ENCODE measurements at regions not wholly inside any gene's neighbourhood (a gene's known extent, or its start where the extent isn't known, plus 50 kb on each side); places are given as distances from the start of the nearest gene placed in this dataset.

DNA sequence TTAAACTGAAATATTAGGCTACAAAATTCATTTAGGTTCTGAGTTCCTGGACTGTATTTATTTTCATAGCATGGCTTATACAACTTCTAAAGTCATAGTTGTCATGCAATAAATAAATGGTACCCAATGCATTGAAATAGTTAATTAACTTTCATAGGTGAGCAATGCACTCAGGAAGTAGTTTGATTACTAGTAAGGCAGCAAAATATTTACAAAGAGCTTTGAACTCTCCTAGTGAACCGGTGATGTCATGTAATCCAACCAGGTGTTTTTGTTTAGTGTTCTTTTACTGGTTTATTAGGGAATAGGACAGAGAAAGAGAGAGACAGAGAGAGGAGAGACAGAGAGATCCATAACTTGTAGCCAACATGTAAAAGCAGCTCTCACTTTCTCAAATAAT lies 228.6 kb upstream of the CTSO start:
- intact Hi-C loops (cut with DNase I), result no loop called here
- Histone ChIP-seq H3K9me3 (no peaks in the 10 kb centered on the region), H3K4me1 (no peaks in the 10 kb centered on the region), H3K4me3 (no peak overlapping the region), H3K27ac (no peak overlapping the region), H3K27me3 (no peaks in the 10 kb centered on the region), H3K36me3 (replicated peaks in 1 of 2; ENCODE audit: insufficient read depth in 1 of 2, low read depth in 2 of 2) (no peaks in the 10 kb centered on the region)
- WGBS, 2 donors, result 14 to 23% methylated on average over 1 of the region's 1 CpG
- DNase-seq (no peak), ATAC-seq (peak; percentile 63)
- TF ChIP-seq POLR2A (IDR thresholded peaks at IDR 0.05), result no peak
- no peak for TF ChIP-seq CTCF (IDR thresholded peaks at IDR 0.05)

- no peaks in the 10 kb centered on the region for H3K36me3 ChIP-seq (replicated peaks in 1 of 2; ENCODE audit: insufficient read depth in 1 of 2, low read depth in 2 of 2)
- no peaks in the 10 kb centered on the region for H3K4me1 ChIP-seq
- no peak overlapping the region for H3K27ac ChIP-seq
- H3K4me3 ChIP-seq, result no peak overlapping the region
- no peak for TF ChIP-seq CTCF (IDR thresholded peaks at IDR 0.05)
- TF ChIP-seq POLR2A (IDR thresholded peaks at IDR 0.05), result no peak
- no peaks in the 10 kb centered on the region for H3K27me3 ChIP-seq
- DNase-seq, result no peak
- WGBS, 2 donors, result 77 to 86% methylated on average over 3 of the region's 3 CpGs
- ATAC-seq, result no peak
- intact Hi-C loops (cut with DNase I), result no loop called here
- H3K9me3 ChIP-seq, result no peaks in the 10 kb centered on the region
Observed at GRCh38 chr4:156177941-156178340, 224.3 kb upstream of the CTSO start.

DNA sequence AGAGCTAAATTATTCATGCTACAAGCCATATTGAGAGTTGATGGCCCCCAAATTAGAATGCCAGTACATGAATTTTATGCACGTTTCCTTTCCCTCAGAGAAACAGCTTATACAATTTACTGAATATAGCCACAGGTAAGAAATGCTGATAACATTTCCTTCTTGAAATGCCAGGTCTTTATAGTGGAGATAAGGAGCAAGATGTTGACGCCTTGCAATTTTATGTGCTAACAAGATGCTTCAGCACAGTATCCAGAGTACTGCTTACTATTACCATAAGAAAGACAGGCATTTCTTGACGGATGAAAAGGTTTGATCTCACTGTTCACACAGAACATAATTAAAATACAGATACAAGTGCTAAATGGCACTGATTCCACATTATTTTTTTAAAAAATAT lies 223.2 kb upstream of the CTSO start:
- Histone ChIP-seq H3K9me3 (no peaks in the 10 kb centered on the region), H3K4me3 (no peak overlapping the region), H3K27me3 (no peaks in the 10 kb centered on the region), H3K36me3 (replicated peaks in 1 of 2; ENCODE audit: insufficient read depth in 1 of 2, low read depth in 2 of 2) (no peaks in the 10 kb centered on the region), H3K4me1 (no peaks in the 10 kb centered on the region), H3K27ac (no peak overlapping the region)
- intact Hi-C loops (cut with DNase I), result no loop called here
- no peak for ATAC-seq
- WGBS, 2 donors, result 63 to 69% methylated on average over 3 of the region's 3 CpGs
- DNase-seq, result no peak
- TF ChIP-seq POLR2A (IDR thresholded peaks at IDR 0.05) (no peak), CTCF (IDR thresholded peaks at IDR 0.05) (no peak)

DNA sequence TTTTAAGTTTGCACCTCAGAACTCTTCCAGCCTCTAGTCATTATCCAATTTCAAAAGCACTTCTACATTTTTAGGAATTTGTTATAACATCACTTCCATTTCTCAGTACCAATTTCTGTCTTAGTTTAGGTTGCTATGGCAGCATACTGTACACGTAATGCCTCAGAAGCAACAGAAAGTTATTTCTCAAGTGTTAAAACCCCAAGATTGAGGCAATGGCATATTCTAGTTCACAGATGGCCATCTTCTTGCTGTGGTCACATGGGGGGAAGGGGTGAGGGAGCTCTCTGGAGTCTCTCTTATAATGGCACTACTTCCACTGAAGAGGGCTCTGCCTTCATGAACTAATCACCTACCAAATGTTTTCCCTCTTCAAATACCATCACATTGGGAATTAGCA lies 220.3 kb upstream of the CTSO start:
- ATAC-seq (no peak), DNase-seq (no peak)
- TF ChIP-seq POLR2A (IDR thresholded peaks at IDR 0.05) (no peak), CTCF (IDR thresholded peaks at IDR 0.05) (no peak)
- WGBS, 2 donors, result 65 to 79% methylated on average over 1 of the region's 1 CpG
- intact Hi-C loops (cut with DNase I), result no loop called here
- H3K4me3 ChIP-seq, result no peak overlapping the region
- no peaks in the 10 kb centered on the region for H3K27me3 ChIP-seq
- H3K4me1 ChIP-seq, result no peaks in the 10 kb centered on the region
- H3K9me3 ChIP-seq, result no peaks in the 10 kb centered on the region
- no peak overlapping the region for H3K27ac ChIP-seq
- no peaks in the 10 kb centered on the region for H3K36me3 ChIP-seq (replicated peaks in 1 of 2; ENCODE audit: insufficient read depth in 1 of 2, low read depth in 2 of 2)

GRCh38 chr4:156173486-156173885 lies 219.8 kb upstream of the CTSO start:
- no peak for DNase-seq
- intact Hi-C loops (cut with DNase I), result no loop called here
- H3K27me3 ChIP-seq, result no peaks in the 10 kb centered on the region
- no peak overlapping the region for H3K27ac ChIP-seq
- H3K4me3 ChIP-seq, result no peak overlapping the region
- TF ChIP-seq CTCF (IDR thresholded peaks at IDR 0.05) (no peak), POLR2A (IDR thresholded peaks at IDR 0.05) (no peak)
- H3K9me3 ChIP-seq, result no peaks in the 10 kb centered on the region
- H3K36me3 ChIP-seq (replicated peaks in 1 of 2; ENCODE audit: insufficient read depth in 1 of 2, low read depth in 2 of 2), result no peaks in the 10 kb centered on the region
- ATAC-seq, result no peak
- H3K4me1 ChIP-seq, result no peaks in the 10 kb centered on the region

Data from body of pancreas (tissue), 4 donors.